ENCODE measurements at regions not wholly inside any gene's neighbourhood (a gene's known extent, or its start where the extent isn't known, plus 50 kb on each side); places are given as distances from the start of the nearest gene placed in this dataset.

DNA sequence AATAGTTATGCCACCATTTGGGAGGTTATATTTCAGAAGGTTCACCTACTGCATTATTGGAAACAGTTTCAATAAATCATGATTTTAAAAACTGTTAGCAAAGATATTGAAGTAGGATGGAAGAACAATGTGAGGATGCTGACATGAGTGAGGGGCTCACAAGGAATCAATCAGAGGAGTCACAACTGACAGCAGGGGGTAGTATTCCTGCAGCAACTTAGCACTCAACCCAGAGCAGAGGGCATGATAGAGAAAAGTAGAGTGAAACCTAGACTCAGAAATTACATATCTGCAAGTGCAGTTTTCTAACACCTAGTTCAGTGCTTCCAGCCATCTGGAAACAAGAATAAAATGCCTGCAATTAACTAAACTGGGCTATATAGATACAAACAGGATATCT is 772.5 kb upstream of the USP15 start:
- H3K36me3 ChIP-seq = no peaks in the 10 kb centered on the region

DNA sequence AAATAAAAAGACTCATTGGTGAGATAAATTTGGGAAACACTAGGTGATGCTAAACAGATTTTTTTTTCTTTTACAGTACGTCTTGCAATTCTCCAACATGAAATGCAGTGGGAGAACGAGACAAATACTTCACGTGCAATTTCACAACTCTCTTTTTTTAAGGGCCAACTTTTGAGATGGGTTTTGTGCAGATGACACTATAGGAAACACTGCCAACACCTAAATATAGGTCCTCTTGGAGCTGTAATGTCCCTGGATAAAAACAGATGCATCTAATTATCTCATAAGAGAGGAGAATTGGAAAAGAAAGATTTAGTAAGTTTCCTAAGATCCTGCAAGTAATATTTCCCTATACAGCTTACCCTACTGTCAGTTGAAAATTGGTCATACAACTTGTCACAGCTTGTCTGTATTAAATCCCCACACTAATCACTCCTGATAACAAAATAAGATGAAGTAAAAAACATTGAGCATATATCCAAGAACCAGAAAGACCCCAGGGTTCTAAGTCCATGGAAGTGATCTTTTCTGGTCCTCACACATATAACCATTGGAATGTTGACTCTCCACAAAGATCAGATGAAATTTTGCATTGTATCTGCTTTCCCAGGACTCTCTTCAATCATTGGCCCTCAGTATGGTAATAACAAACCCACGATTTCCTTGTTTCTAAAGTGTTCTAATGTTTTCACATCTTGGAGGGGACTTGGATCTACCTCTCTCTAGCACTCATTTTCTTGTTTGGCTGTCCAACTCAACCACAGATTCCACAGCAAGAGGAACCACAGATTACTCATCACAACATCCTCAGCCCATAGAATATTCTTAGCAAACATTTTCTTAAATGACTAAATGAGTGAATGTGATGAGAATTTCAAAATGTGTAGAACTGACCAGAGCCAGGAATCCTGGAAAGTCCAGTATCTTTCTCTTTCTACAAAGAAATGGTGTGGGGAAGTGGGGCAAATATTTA is 769.4 kb upstream of the USP15 start:
- DNase-seq = no peak
- H3K36me3 ChIP-seq = no peaks in the 10 kb centered on the region
- no peak overlapping the region for H3K9ac ChIP-seq (ENCODE audit: low read depth in 2 of 2, low read length in 2 of 2)
- intact Hi-C loops (cut with DNase I) = no loop called here
- TF ChIP-seq, protein P1, sequence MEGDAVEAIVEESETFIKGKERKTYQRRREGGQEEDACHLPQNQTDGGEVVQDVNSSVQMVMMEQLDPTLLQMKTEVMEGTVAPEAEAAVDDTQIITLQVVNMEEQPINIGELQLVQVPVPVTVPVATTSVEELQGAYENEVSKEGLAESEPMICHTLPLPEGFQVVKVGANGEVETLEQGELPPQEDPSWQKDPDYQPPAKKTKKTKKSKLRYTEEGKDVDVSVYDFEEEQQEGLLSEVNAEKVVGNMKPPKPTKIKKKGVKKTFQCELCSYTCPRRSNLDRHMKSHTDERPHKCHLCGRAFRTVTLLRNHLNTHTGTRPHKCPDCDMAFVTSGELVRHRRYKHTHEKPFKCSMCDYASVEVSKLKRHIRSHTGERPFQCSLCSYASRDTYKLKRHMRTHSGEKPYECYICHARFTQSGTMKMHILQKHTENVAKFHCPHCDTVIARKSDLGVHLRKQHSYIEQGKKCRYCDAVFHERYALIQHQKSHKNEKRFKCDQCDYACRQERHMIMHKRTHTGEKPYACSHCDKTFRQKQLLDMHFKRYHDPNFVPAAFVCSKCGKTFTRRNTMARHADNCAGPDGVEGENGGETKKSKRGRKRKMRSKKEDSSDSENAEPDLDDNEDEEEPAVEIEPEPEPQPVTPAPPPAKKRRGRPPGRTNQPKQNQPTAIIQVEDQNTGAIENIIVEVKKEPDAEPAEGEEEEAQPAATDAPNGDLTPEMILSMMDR (IDR thresholded peaks at IDR 0.05) = no peak
- no peaks in the 10 kb centered on the region for H3K9me3 ChIP-seq
- no peak overlapping the region for H3K27ac ChIP-seq
- H3K4me1 ChIP-seq = no peaks in the 10 kb centered on the region
- no peaks in the 10 kb centered on the region for H3K27me3 ChIP-seq
- H3K4me3 ChIP-seq = no peak overlapping the region

More for the DNA sequence above, 772.5 kb upstream of the USP15 start:
- Histone ChIP-seq H3K9me3 (no peaks in the 10 kb centered on the region), H3K27ac (no peak overlapping the region), H3K9ac (ENCODE audit: low read depth in 2 of 2, low read length in 2 of 2) (no peak overlapping the region), H3K4me1 (no peaks in the 10 kb centered on the region), H3K4me3 (no peak overlapping the region), H3K27me3 (no peaks in the 10 kb centered on the region)
- TF ChIP-seq, protein P1 (IDR thresholded peaks at IDR 0.05) = no peak
- no peak for DNase-seq
- intact Hi-C loops (cut with DNase I) = no loop called here

DNA sequence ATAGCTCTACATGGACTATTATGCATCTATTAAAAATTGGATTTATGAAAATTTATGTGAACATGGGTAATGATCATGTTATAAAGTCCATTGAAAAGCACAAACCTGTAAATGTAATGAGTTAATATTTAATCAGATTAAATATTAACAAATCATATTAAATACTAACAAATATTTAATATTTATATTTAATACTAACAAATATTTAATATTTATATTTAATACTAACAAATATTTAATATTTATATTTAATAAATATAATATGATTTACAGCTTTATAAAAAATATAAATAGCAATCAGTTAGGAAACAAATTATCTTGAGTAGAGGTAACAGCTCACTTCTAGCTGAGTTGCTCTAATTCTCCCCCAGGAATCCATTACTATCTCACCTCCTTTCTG is 758.0 kb upstream of the USP15 start:
- Histone ChIP-seq H3K9ac (ENCODE audit: low read depth in 2 of 2, low read length in 2 of 2) (no peak overlapping the region), H3K36me3 (no peaks in the 10 kb centered on the region), H3K27me3 (no peaks in the 10 kb centered on the region), H3K4me1 (no peaks in the 10 kb centered on the region), H3K27ac (no peak overlapping the region), H3K9me3 (no peaks in the 10 kb centered on the region), H3K4me3 (no peak overlapping the region)
- TF ChIP-seq, protein P1 (IDR thresholded peaks at IDR 0.05) = no peak
- DNase-seq = no peak
- intact Hi-C loops (cut with DNase I) = no loop called here

DNA sequence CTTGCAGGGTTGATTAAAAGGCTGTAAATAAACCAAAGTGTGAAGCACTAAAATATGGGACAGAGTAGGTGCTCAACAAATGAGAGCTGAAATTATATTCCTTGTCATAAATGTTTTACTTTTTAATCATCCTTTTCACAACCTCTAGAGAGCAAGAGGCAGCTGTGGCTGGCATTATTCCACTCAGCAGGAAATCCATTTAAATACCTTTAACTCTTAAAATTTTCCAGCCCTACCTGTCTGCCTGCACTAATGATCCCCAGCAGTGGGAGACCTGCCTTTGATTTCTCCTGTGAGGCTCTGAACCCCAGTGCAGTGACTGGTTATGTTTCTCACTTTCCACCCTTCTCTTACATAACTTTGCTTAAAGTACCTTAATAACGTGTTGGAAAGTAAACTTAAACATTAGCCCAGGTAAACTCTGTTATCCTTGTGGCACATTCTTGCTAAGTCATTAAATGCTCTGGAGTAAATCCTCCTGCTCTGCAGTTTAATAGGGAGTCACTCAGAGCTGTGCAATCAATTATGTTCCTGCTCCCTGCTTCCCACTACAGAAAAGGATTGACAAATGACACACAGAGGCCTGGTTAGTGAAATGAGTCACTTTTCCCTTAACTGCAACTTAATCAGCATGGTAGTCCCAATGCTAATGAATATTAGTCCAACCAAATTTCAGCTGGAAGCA is 755.7 kb upstream of the USP15 start:
- Histone ChIP-seq H3K27me3 (no peaks in the 10 kb centered on the region), H3K36me3 (no peaks in the 10 kb centered on the region), H3K4me1 (no peaks in the 10 kb centered on the region), H3K27ac (no peak overlapping the region), H3K9ac (ENCODE audit: low read depth in 2 of 2, low read length in 2 of 2) (no peak overlapping the region), H3K4me3 (no peak overlapping the region), H3K9me3 (no peaks in the 10 kb centered on the region)
- DNase-seq = no peak
- intact Hi-C loops (cut with DNase I) = no loop called here
- TF ChIP-seq, protein P1 (IDR thresholded peaks at IDR 0.05) = no peak

DNA sequence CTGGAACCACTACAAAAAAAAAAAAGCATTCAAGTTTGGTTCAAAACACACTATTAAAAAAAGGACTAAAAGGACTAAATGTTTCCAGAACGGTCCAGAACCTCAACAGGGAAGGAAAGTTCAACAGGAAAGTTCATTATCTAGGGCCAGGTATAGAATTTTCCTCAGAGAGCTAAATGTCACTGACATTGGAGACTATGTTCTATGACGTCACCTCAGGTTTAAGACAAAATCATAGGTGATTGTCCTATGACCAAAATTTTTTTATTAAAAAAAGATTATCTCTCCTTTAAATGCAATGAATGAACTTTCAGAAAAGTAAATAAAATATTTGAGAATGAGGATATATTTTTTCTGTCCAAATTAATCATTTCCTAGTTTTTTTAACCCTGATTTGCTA is 746.7 kb upstream of the USP15 start:
- no peak overlapping the region for H3K4me3 ChIP-seq
- TF ChIP-seq, protein P1 (IDR thresholded peaks at IDR 0.05) = no peak
- H3K9me3 ChIP-seq = no peaks in the 10 kb centered on the region
- no peaks in the 10 kb centered on the region for H3K36me3 ChIP-seq
- intact Hi-C loops (cut with DNase I) = no loop called here
- no peaks in the 10 kb centered on the region for H3K27me3 ChIP-seq
- H3K4me1 ChIP-seq = no peaks in the 10 kb centered on the region
- DNase-seq = no peak
- no peak overlapping the region for H3K9ac ChIP-seq (ENCODE audit: low read depth in 2 of 2, low read length in 2 of 2)
- no peak overlapping the region for H3K27ac ChIP-seq

All from colonic mucosa (tissue), 4 donors.